Activated CD8-positive, alpha-beta memory T cell treated with anti-CD3 and anti-CD28 coated beads, Interleukin-2, amount 50 U/mL, for 48 hours (primary cell): ENCODE measurements at regions not wholly inside any gene's neighbourhood (a gene's known extent, or its start where the extent isn't known, plus 50 kb on each side); places are given as distances from the start of the nearest gene placed in this dataset.

Source experiments
- DNase-seq: peaks from one replicate; pipeline ENCODE4 v3.0.0-alpha.2; 2020

- no peak for DNase-seq
Observed at GRCh38 chr5:68489556-68489955, 274.0 kb downstream of the PIK3R1 start.

GRCh38 chr5:68490406-68490805 lies 274.9 kb downstream of the PIK3R1 start:
- no peak for DNase-seq

DNA sequence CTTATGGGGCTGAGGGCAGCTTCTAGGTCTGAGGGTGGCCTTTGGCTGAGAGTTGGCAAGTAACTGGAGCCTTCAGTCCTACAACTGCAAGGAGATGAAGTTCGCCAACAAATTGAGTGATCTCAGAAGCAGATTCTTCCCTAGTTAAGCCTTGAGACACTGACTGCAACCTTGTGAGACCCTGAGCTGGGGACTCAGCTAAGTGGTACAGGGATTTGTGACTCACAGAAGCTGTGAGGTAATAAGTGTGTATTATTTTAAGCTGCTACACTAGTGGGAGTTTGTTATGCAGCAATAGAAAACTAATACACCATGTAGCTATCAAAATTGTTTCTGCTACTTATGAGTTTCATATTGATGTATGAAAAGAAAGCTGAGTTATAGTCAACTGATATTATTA lies 279.2 kb downstream of the PIK3R1 start:
- no peak for DNase-seq

DNA sequence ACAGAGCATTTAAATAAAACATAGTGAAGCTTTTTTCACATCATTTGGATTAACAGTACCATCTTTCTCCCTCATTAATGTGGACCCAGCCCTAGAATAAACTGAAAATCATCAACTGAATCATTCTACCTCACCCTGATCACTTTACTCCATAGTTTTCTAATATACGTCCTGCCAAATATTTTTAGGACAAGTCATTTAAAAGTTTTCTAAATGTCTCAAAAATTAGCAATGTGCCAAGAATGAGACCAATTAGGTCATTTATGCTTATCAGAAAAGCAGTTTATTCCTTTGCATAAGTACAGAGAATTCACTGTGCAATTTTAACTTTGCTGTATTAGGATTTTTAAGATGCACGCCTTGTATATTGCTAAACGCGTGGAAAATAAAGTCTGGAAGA lies 284.4 kb downstream of the PIK3R1 start:
- no peak for DNase-seq

DNA sequence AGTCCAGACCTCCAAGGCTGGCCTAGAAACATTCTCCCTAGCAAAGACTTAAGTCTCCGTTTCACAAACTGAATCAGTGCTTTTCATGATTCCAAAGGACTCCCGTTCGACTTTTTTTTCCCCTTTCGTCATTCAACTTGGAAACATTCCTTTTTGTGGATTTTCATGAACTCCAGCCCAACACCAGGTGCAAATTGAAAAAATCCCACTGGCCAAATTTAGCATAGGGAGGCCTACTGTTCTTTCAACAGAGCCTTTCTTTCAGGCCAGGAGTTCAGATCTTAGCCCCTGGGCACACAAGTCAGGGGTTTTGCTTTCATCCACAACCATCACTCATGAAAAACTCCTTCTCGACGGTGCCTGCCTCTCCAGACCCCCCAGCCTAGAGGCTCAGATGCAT lies 285.3 kb downstream of the PIK3R1 start:
- no peak for DNase-seq

GRCh38 chr5:68502531-68502930 lies 287.0 kb downstream of the PIK3R1 start:
- no peak for DNase-seq

GRCh38 chr5:68504306-68504705 lies 288.8 kb downstream of the PIK3R1 start:
- no peak for DNase-seq

- DNase-seq, result no peak
Observed at GRCh38 chr5:68505917-68506860, 290.6 kb downstream of the PIK3R1 start.

- no peak for DNase-seq
Observed at GRCh38 chr5:68515514-68515913, 300.0 kb downstream of the PIK3R1 start.

DNA sequence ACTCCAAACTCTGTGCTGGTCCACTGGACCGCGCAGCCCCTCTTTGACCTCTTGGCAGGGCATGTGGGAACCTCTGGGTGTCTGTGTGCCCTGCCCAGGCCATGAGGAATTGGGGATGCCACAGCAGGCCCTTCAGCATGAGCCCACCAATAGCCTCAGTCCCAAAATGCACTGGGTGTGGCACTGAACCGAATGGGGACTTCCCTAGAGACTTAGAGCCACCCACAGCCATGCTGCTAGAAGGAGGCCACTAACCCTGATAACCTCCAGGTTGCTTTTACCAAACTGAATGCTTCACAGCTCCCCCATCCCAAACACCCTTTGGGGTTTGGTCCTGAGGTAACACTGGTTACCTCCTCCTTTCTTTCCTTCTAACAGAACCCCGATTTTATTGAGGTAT lies 302.7 kb downstream of the PIK3R1 start:
- DNase-seq, result no peak

GRCh38 chr5:68519143-68519542 lies 303.6 kb downstream of the PIK3R1 start:
- DNase-seq, result no peak

DNA sequence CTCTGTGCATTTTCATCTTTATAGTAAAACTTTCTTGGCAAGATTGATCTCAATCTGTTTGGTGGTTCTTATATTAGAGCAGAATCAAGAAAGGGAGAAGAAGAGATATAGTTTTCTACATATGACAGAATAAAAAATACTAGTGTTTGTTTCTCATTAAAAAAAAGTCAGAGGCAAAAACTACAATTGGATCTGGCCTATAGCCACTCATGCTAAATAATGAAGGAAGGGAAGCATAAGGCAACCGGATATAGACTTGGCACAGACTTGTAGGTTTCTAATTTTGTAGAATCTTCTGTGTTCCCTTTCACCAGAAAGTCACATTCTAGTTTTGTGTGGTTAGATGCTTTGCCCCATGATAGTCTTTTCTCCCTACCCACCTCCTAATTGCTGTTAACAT lies 306.2 kb downstream of the PIK3R1 start:
- DNase-seq, result no peak

DNA sequence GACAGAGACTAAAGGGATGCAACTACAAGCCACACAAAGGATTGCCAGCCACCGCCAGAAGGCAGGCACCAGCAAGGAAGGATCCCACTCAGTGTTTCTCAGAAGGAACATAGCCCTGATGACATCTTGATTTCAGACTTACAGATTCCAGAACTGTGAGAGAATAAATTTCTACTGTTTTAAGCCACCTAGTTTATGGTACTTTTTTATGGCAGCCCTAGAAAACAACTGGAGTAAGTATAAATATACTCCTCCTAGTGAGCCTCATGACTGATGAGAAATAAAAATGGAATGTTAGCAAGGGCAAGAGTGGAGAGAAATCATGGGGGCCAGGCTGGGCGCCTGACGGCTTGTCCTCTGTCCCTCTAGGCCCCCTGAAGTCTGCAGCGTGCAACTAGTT lies 307.3 kb downstream of the PIK3R1 start:
- DNase-seq, result no peak

GRCh38 chr5:68528821-68529273 lies 313.3 kb downstream of the PIK3R1 start:
- no peak for DNase-seq

GRCh38 chr5:68529581-68529980 lies 314.0 kb downstream of the PIK3R1 start:
- no peak for DNase-seq

GRCh38 chr5:68531970-68532369 lies 316.4 kb downstream of the PIK3R1 start:
- no peak for DNase-seq

DNA sequence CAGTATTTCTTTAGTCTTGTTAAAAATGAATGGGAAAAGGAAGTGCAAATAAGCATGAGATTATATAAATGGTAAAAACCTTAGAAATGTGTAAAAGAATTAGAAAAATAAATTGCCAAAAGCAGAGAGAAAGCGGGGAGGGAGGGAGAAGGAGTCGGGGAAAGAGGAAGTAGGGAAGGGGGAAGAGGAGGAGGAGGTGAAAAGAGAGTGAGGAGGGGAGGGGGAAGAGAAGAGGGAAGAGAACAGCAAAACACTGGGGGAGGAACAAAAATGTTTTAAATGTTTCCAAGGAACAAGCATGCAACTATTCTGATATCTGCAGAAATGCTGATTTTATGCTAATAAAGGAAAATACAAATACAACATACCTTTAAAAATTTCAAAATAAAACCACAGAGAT lies 317.5 kb downstream of the PIK3R1 start:
- no peak for DNase-seq

DNA sequence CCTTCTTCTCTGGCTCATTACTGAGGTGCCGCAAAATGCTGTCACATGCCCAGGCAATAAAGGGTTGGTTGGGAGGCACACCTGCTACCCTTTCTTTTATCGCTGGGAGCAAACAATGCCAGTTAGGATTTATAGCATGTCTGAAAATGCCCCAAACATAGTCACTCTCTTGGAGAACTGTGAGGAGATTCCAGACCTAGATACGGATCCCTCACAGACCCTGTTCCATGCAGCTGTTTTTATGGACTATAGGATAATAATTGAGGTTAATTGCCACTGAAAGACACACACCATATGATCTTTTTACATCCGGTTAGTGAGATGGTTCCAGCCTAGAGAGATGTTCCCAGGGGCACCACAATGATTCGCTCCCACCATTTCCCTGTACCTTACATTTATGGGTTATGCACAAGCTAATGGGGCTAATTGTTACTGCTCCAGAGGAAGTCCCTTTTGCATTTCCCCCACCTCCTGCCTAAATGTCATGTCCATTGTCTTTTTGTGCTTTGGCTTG lies 318.1 kb downstream of the PIK3R1 start:
- DNase-seq, result no peak

DNA sequence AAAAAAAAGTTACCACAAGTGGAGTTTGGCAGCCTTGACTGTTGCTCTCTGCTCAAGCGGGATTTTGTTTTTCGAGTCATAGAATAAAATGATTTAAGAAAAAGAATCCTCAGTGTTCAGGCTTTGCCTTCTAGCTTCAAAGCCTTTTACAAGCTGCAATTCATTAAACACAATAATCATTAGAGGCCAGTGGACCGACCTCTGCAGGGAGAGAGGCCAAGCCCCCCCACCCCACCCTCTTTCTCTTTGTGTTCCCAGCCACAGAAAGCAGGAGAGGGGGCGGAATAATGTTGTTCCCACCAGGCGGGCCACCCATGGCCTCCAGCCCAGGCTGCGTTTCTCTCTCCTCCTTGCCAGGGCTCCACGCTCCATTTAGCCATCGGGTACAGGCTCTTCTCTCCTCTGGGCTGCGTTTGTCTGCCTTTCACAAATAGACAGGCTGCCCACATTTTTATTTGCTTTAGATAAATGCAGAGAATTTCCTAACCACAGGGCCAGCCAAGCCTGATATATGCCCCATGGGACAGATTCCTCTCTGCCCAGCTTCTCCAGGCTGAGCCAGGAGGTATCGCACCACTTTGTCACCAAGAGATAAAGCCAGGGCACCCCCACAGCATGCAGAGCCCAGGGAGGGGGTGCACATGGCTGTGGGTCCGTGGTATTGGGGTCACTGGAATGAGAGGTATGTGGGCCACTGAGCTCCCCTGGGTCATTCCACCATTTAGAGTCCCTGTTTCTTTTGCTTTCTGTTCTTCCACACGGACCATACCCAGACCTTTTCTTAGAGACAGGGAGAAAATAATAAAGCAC lies 318.8 kb downstream of the PIK3R1 start:
- no peak for DNase-seq

DNA sequence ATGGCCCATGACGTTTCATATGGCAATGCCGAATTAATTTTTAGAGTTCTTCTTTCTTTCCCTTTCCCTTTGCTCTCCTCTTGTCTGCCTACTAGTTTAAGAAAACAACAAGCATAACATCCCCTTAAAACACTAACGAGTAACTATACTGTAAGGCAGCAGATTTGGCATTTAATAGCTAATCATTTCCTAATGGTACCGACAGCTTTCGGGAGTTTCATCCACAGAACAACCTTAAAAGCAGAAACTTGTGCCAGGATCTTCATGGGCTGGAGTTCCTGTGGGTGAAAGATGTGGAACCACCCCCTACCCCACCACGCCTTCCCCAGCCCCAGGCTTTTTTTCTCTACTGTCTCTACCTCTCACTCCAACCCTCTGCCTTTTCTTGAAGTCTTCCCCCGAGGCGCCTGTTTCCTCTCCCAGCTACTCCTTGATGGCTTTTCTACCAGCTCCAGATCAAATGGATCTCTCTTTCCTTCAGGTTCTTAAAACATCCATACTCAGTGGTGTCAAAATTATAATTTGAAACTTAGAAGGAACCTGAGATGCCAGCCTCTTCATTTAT lies 319.5 kb downstream of the PIK3R1 start:
- DNase-seq, result no peak

GRCh38 chr5:68538814-68539420 lies 323.4 kb downstream of the PIK3R1 start:
- no peak for DNase-seq

DNA sequence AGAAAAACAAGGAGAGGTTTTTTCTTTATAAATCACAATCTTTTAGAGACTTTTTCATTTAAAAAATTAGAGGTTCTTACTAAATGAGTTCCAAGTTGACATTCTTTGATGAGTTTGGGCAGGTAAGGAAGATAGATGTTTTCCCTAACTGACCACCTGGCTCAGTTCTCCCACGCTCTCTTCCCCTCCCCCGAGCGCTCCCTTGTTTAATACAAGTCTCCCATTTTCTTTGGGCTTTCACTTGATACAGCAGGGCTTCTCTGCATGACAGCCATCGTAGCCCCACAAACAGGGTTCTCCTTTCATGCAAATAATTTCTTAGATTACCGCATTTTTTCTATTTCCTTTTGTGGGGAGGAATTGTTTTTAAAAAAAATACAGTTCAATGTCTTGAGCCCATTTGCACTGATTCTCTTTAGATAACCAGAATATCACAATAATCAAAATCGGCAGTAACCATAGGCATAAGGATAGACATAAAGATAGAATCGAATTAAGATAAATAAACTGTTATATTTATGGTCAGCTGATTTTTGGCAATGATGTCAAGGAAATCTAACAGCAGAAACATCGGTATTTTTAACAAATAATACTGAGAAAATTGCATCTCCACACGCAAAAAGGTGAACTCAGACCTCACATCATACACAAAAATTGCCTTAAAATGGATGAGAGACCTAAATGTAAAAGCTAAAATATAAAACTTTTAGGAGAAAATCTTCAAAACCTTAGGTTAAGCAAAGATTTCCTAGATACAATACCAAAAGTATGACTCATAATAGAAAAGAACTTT lies 325.4 kb downstream of the PIK3R1 start:
- DNase-seq, result no peak
